ENCODE measurements at regions not wholly inside any gene's neighbourhood (a gene's known extent, or its start where the extent isn't known, plus 50 kb on each side); places are given as distances from the start of the nearest gene placed in this dataset.

DNA sequence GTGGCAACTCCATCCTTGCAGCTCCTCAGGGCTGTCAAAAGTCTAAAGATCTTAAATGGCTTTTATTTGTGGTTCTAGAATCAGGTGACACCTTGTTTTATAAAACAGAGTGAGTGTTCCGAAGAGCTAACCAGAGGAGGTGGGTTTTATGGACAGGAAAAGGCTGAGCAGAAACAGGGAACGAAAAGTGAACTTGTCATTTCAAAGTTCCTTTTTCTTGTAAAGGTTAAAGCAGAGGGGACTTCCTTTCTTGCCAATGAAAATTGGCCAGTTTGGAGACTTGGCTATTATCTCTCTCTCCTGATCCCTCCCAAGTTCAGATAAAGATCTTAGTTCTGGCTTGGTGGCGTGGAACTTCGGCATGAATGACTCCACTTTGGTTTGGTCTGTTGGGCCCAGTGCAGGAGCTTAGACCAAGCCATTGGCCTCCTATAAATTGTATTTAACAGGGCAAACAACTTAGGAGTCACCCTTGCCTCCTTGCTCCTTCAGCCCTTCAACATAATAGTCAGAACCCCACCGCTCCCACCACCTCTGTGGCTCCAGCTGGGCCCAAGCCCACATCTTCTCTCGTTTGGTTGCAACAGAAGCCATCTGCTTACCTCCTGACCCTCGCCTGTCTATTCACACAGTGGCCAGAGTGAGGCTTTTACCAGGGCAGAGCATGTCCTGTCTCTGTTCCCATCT, 102.4 kb upstream of the THY1 start:
- Histone ChIP-seq H3K4me3 (no peak overlapping the region), H3K4me1 (replicated peaks in 1 of 2) (no peaks in the 10 kb centered on the region), H3K36me3 (replicated peaks in 1 of 2) (no peaks in the 10 kb centered on the region), H3K27me3 (no peaks in the 10 kb centered on the region), H3K9me3 (replicated peaks in 1 of 3) (no peaks in the 10 kb centered on the region), H3K27ac (no peak overlapping the region)
- intact Hi-C loops (cut with DNase I) = no loop called here
- TF ChIP-seq, protein P1, sequence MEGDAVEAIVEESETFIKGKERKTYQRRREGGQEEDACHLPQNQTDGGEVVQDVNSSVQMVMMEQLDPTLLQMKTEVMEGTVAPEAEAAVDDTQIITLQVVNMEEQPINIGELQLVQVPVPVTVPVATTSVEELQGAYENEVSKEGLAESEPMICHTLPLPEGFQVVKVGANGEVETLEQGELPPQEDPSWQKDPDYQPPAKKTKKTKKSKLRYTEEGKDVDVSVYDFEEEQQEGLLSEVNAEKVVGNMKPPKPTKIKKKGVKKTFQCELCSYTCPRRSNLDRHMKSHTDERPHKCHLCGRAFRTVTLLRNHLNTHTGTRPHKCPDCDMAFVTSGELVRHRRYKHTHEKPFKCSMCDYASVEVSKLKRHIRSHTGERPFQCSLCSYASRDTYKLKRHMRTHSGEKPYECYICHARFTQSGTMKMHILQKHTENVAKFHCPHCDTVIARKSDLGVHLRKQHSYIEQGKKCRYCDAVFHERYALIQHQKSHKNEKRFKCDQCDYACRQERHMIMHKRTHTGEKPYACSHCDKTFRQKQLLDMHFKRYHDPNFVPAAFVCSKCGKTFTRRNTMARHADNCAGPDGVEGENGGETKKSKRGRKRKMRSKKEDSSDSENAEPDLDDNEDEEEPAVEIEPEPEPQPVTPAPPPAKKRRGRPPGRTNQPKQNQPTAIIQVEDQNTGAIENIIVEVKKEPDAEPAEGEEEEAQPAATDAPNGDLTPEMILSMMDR (IDR thresholded peaks at IDR 0.05) = no peak
- no peak for TF ChIP-seq POLR2A (IDR thresholded peaks at IDR 0.05)
- no peak for DNase-seq
- 55 to 74% (median 65%) methylated on average over 6 to 7 of the region's 7 CpGs for WGBS, 4 donors

DNA sequence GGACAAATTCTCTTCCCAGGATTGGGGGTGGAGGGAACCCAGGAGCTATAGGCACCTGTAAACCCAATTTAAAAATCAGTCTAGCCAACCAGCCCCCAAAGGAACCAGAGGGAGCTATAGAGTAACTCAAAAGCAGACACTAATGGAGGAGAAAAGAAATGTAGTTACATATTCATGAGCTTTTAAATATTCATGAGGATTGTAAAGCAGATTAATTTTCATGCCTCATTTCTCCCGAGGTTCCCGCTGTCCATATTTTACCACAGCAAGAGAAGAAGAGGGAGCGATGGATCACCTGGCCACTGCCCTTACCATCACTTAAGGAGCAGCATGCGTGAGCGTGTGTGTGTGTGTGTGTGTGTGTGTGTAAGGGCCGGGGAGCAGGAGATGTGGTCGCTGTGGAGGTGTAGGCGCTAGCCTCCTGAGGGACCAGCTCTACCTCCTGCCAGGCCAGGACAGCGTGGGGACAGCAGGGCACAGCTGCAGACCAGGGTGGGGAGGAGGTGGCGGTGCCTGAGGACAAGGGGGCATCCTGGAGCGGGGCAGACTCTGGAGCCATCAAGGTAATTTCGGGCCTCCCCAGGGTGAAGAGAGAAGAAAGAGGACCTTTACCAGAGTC, 100.7 kb upstream of the THY1 start:
- Histone ChIP-seq H3K36me3 (replicated peaks in 1 of 2) (no peaks in the 10 kb centered on the region), H3K27me3 (no peaks in the 10 kb centered on the region), H3K4me3 (no peak overlapping the region), H3K27ac (no peak overlapping the region), H3K9me3 (replicated peaks in 1 of 3) (no peaks in the 10 kb centered on the region), H3K4me1 (replicated peaks in 1 of 2) (no peaks in the 10 kb centered on the region)
- WGBS, 4 donors = 80 to 83% (median 82%) methylated on average over 8 to 12 of the region's 12 CpGs
- intact Hi-C loops (cut with DNase I) = no loop called here
- DNase-seq = no peak
- TF ChIP-seq POLR2A (IDR thresholded peaks at IDR 0.05) = no peak
- TF ChIP-seq, protein P1 (IDR thresholded peaks at IDR 0.05) = no peak

DNA sequence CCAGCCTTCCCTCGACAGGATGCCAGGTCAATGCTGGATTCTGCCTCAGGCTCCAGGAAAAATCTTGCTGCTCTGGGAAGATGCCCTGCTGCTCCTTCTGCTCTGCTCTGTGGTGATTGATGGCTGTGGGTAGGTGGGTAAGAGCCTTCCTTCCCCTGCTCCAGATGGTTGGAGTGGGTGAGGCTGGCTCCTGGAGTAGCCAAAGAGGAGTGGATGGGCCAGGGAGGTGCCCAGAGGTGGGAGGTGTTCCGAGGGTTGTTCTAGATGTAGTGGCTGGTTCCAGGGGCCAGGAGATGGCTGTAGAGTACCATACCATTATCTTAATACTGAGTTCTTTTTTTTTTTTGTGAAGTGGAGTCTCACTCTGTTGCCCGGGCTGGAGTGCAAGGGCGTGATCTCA, 99.6 kb upstream of the THY1 start:
- 80 to 93% (median 89%) methylated on average over 3 to 4 of the region's 4 CpGs for WGBS, 4 donors

DNA sequence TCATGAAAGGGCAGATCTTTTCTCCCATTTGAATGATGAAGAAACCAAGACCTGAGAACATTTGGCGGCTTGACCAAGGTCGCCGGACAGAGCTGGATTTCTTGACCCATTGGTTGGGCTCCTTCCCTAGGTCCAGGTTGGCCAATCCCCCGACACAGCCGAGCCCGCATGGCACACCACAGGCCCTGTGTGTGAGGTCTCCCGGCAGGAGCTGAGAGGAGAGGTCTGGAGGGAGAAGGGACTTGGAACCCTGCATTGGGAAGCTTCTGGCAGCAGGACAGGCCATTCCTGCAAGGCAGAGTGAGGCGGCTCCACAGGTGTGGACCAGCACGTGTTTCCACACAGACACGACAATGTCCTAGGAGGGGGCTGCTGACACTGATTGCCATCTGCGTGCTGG, 98.6 kb upstream of the THY1 start:
- TF ChIP-seq, protein P1 (IDR thresholded peaks at IDR 0.05) = no peak
- no peak for TF ChIP-seq POLR2A (IDR thresholded peaks at IDR 0.05)
- Histone ChIP-seq H3K4me1 (replicated peaks in 1 of 2) (no peaks in the 10 kb centered on the region), H3K27ac (no peak overlapping the region), H3K4me3 (no peak overlapping the region), H3K36me3 (replicated peaks in 1 of 2) (no peaks in the 10 kb centered on the region), H3K27me3 (no peaks in the 10 kb centered on the region), H3K9me3 (replicated peaks in 1 of 3) (no peaks in the 10 kb centered on the region)
- intact Hi-C loops (cut with DNase I) = no loop called here
- no peak for DNase-seq
- WGBS, 4 donors = 77 to 92% (median 87%) methylated on average over 9 to 11 of the region's 11 CpGs

More for the DNA sequence above, 99.6 kb upstream of the THY1 start:
- DNase-seq = no peak
- Histone ChIP-seq H3K27ac (no peak overlapping the region), H3K4me1 (replicated peaks in 1 of 2) (no peaks in the 10 kb centered on the region), H3K4me3 (no peak overlapping the region), H3K27me3 (no peaks in the 10 kb centered on the region), H3K9me3 (replicated peaks in 1 of 3) (no peaks in the 10 kb centered on the region), H3K36me3 (replicated peaks in 1 of 2) (no peaks in the 10 kb centered on the region)
- TF ChIP-seq, protein P1 (IDR thresholded peaks at IDR 0.05) = no peak
- no peak for TF ChIP-seq POLR2A (IDR thresholded peaks at IDR 0.05)
- intact Hi-C loops (cut with DNase I) = no loop called here
